Loucy (cell line): ENCODE measurements at regions not wholly inside any gene's neighbourhood (a gene's known extent, or its start where the extent isn't known, plus 50 kb on each side); places are given as distances from the start of the nearest gene placed in this dataset.

Experiments
- H2AFZ ChIP-seq: fragments of 200-600 bp; sonication (generic); 2 replicates; pipeline ENCODE4 v1.6.0; 2016; ENCODE audit warnings: antibody characterized with exemption, mild to moderate bottlenecking, low read length, moderate library complexity
- H3F3A ChIP-seq: fragments of 200-600 bp; 2 replicates; pipeline ENCODE4 v1.6.0; 2016; ENCODE audit warnings: antibody characterized with exemption, low read depth, mild to moderate bottlenecking
- H3K27me3 ChIP-seq: fragments of 200-600 bp; sonication (generic); 2 replicates; pipeline ENCODE4 v1.6.1; 2014; ENCODE audit warnings: low read length, mild to moderate bottlenecking; ENCODE audit not compliant: insufficient read depth, poor library complexity, severe bottlenecking
- H3K36me3 ChIP-seq: fragments of 200-600 bp; sonication (generic); 2 replicates; pipeline ENCODE4 v1.6.1; 2016; ENCODE audit warnings: low read length; ENCODE audit not compliant: insufficient read depth
- H3K4me1 ChIP-seq: fragments of 200-600 bp; sonication (generic); 2 replicates; pipeline ENCODE4 v1.5.1; 2014; ENCODE audit warnings: low read length, mild to moderate bottlenecking; ENCODE audit not compliant: insufficient read depth, poor library complexity, severe bottlenecking
- H3K4me2 ChIP-seq: fragments of 200-600 bp; sonication (generic); 2 replicates; pipeline ENCODE4 v1.6.0; 2014; ENCODE audit warnings: antibody characterized with exemption, low read length, low read depth, mild to moderate bottlenecking; ENCODE audit not compliant: poor library complexity, severe bottlenecking
- H3K4me3 ChIP-seq: fragments of 200-600 bp; sonication (generic); 2 replicates; pipeline ENCODE4 v1.5.1; 2014; ENCODE audit warnings: low read length, mild to moderate bottlenecking, mixed read lengths; ENCODE audit not compliant: poor library complexity, severe bottlenecking
- H3K79me2 ChIP-seq: fragments of 200-600 bp; sonication (generic); 2 replicates; pipeline ENCODE4 v1.6.1; 2014; ENCODE audit warnings: low read length; ENCODE audit not compliant: insufficient read depth
- H3K9ac ChIP-seq: fragments of 200-600 bp; sonication (generic); 2 replicates; pipeline ENCODE4 v1.6.0; 2014; ENCODE audit warnings: mild to moderate bottlenecking, low read depth, low read length, moderate library complexity; ENCODE audit not compliant: poor library complexity, severe bottlenecking
- H3K9me2 ChIP-seq: fragments of 200-600 bp; sonication (generic); replicated peaks from 2 replicates; pipeline ENCODE4 v1.6.1; 2016; ENCODE audit warnings: low read depth, low read length, mixed read lengths
- H3K9me3 ChIP-seq: fragments of 200-600 bp; sonication (generic); 2 replicates; pipeline ENCODE4 v1.6.1; 2014; ENCODE audit warnings: mild to moderate bottlenecking, antibody characterized with exemption, low read length, low read depth; ENCODE audit not compliant: insufficient read depth
- H4K20me1 ChIP-seq: fragments of 200-600 bp; sonication (generic); 2 replicates; pipeline ENCODE4 v1.6.0; 2014; ENCODE audit warnings: antibody characterized with exemption, low read length, mild to moderate bottlenecking; ENCODE audit not compliant: insufficient read depth, poor library complexity, severe bottlenecking
- EZH2phosphoT487 ChIP-seq: fragments of 200-600 bp; IDR thresholded peaks from 2 replicates; pipeline ENCODE4 v1.6.1; 2018; ENCODE audit warnings: antibody characterized with exemption, mild to moderate bottlenecking, moderate library complexity, borderline replicate concordance
- TF ChIP-seq, protein P1 (sequence below): fragments of 200-600 bp; sonication (generic); conservative IDR thresholded peaks from 2 replicates; pipeline ENCODE4 v1.5.1; 2014; ENCODE audit warnings: mild to moderate bottlenecking, antibody characterized with exemption, low read length

DNA sequence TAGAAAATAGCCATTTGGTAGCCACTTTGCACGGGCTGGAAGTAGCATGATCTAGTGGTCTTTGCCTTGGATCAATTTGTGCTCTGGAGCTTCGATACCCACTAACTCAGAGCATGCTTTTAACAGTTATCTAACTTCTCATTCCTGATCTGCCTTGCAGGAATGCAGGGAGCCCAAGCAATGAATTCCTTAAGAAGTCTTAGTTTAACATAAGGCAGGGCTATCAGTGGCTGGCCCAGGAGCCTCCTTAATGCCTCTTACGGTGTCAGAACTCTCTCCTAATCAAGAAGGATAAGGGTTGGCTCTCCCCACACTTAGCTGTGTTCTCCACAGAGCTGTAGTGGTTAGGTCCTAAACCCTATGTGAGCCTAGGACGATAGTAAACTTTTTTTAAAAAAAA, 95.8 kb upstream of the TBCA start:
- no peaks in the 10 kb centered on the region for H3K9me3 ChIP-seq
- H2AFZ ChIP-seq, result no peak overlapping the region
- no peaks in the 10 kb centered on the region for H3K9me2 ChIP-seq
- no peaks in the 10 kb centered on the region for H3K27me3 ChIP-seq
- no peaks in the 10 kb centered on the region for H4K20me1 ChIP-seq
- H3K36me3 ChIP-seq, result no peaks in the 10 kb centered on the region
- no peaks in the 10 kb centered on the region for H3F3A ChIP-seq
- H3K9ac ChIP-seq, result no peak overlapping the region
- no peak overlapping the region for H3K4me2 ChIP-seq
- H3K4me1 ChIP-seq, result peaks cover 14% of the 10 kb centered on the region
- no peak overlapping the region for H3K4me3 ChIP-seq
- H3K79me2 ChIP-seq, result no peaks in the 10 kb centered on the region
- TF ChIP-seq EZH2phosphoT487, result no peak
- TF ChIP-seq, protein P1, sequence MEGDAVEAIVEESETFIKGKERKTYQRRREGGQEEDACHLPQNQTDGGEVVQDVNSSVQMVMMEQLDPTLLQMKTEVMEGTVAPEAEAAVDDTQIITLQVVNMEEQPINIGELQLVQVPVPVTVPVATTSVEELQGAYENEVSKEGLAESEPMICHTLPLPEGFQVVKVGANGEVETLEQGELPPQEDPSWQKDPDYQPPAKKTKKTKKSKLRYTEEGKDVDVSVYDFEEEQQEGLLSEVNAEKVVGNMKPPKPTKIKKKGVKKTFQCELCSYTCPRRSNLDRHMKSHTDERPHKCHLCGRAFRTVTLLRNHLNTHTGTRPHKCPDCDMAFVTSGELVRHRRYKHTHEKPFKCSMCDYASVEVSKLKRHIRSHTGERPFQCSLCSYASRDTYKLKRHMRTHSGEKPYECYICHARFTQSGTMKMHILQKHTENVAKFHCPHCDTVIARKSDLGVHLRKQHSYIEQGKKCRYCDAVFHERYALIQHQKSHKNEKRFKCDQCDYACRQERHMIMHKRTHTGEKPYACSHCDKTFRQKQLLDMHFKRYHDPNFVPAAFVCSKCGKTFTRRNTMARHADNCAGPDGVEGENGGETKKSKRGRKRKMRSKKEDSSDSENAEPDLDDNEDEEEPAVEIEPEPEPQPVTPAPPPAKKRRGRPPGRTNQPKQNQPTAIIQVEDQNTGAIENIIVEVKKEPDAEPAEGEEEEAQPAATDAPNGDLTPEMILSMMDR, result no peak

DNA sequence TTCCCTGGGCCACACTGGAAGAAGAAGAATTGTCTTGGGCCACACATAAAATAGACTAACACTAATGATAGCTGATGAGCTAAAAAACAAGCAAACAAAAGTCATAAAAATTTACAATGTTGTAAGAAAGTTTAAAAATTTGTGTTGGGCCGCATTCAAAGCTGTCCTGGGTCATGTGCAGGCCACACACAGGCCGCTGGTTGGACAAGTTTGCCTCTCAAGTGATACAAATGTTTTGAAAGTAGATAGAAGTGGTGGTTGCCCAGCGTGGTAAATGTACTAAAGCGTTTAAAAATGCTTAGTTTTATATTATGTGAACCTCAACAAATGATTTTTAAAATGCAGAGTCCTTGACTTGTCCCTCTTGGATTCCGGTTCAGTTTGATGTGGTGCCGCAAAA, 94.9 kb upstream of the TBCA start:
- Histone ChIP-seq H4K20me1 (no peaks in the 10 kb centered on the region), H3K9ac (no peak overlapping the region), H3K27me3 (no peaks in the 10 kb centered on the region), H3K4me3 (no peak overlapping the region), H3K9me3 (no peaks in the 10 kb centered on the region), H3K36me3 (no peaks in the 10 kb centered on the region), H3K9me2 (no peaks in the 10 kb centered on the region), H2AFZ (no peak overlapping the region), H3K4me2 (no peak overlapping the region), H3K79me2 (no peaks in the 10 kb centered on the region), H3K4me1 (peaks cover 5% of the 10 kb centered on the region), H3F3A (no peaks in the 10 kb centered on the region)
- TF ChIP-seq, protein P1, result no peak

DNA sequence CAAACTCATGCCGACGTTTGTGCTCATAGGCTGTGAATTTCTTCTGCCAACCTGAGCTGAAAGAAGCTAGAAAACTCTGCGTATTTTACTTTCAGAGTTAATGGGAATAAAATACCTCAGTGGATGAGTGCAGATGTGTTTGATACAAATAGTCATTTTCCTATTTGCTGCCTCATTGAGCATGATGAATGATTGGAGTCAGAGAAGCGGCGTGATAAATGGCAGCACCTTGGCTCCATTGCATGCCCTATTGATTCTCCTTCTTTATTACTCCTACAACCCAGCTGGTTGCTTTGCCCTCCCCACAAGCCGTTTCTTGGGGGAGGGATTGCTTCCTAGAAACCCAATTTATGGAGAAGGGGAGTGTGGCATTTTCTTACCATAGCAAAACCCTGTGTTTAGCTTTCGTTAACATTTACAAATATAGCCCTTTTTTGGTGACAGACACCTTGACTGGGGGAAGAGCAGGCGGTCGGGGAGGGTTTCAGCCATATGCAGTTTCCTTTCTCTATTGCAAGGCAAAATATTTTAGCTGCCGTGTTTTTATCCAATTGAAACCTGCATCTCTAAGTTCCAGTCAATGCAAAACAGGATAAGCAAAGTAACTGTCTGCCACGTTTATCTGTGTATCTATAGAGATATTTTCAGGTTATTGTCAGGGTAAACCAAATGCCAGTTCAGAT, 93.1 kb upstream of the TBCA start:
- Histone ChIP-seq H3K9ac (no peak overlapping the region), H3K27me3 (no peaks in the 10 kb centered on the region)

More for the DNA sequence above, 93.1 kb upstream of the TBCA start:
- Histone ChIP-seq H3F3A (no peaks in the 10 kb centered on the region), H3K4me2 (no peak overlapping the region), H3K4me1 (no peaks in the 10 kb centered on the region), H3K79me2 (no peaks in the 10 kb centered on the region), H2AFZ (0 out of 2 replicates have a peak overlapping the region, but pooled peaks have one; percentile 2), H3K36me3 (no peaks in the 10 kb centered on the region), H4K20me1 (no peaks in the 10 kb centered on the region), H3K9me2 (no peaks in the 10 kb centered on the region), H3K4me3 (no peak overlapping the region), H3K9me3 (no peaks in the 10 kb centered on the region)
- TF ChIP-seq EZH2phosphoT487, result no peak
- TF ChIP-seq, protein P1, result no peak
